ENCODE measurements at regions not wholly inside any gene's neighbourhood (a gene's known extent, or its start where the extent isn't known, plus 50 kb on each side); places are given as distances from the start of the nearest gene placed in this dataset.

DNA sequence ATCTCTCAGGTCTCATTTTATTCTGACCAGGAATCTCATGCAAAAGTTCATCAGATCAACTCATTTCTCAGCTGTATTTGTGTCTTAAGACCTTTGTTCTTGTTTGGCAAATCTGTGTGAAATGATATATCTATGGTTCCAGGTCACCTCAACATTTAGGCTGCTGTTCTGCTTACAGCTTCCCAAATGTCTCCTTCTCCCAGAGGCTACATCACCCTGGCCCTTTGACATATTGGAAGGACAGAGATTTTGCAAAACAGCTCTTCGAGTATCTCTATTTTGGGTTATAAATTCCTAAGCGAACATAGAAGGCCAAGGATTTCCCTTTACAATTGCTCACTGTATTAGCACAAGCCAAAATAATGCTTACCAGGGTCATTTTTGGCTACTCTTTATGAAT is 57.5 kb upstream of the GIMD1 start:
- TF ChIP-seq, protein P1, sequence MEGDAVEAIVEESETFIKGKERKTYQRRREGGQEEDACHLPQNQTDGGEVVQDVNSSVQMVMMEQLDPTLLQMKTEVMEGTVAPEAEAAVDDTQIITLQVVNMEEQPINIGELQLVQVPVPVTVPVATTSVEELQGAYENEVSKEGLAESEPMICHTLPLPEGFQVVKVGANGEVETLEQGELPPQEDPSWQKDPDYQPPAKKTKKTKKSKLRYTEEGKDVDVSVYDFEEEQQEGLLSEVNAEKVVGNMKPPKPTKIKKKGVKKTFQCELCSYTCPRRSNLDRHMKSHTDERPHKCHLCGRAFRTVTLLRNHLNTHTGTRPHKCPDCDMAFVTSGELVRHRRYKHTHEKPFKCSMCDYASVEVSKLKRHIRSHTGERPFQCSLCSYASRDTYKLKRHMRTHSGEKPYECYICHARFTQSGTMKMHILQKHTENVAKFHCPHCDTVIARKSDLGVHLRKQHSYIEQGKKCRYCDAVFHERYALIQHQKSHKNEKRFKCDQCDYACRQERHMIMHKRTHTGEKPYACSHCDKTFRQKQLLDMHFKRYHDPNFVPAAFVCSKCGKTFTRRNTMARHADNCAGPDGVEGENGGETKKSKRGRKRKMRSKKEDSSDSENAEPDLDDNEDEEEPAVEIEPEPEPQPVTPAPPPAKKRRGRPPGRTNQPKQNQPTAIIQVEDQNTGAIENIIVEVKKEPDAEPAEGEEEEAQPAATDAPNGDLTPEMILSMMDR (IDR thresholded peaks at IDR 0.05; ENCODE audit: insufficient read depth, low read length, poor library complexity, severe bottlenecking) = no peak
- no peak for TF ChIP-seq EZH2phosphoT487 (conservative IDR thresholded peaks at IDR 0.05; ENCODE audit: low read length)

Data from SU-DHL-6 (cell line).